GM12891 (cell line): ENCODE measurements at regions not wholly inside any gene's neighbourhood (a gene's known extent, or its start where the extent isn't known, plus 50 kb on each side); places are given as distances from the start of the nearest gene placed in this dataset.

Source experiments
- POLR2AphosphoS5 ChIP-seq: IDR thresholded peaks from 2 replicates; pipeline ENCODE4 v1.6.1; 2011; ENCODE audit warnings: low read depth, low read length, control low read depth
- SPI1 ChIP-seq: IDR thresholded peaks from 2 replicates; pipeline ENCODE4 v1.6.1; 2011; ENCODE audit warnings: low read depth, low read length, control low read depth

- TF ChIP-seq SPI1 (no peak), POLR2AphosphoS5 (no peak)
Observed at GRCh38 chr4:32830160-32830559, 2110.0 kb downstream of the PCDH7 start.
